Fibroblast of lung (primary cell): ENCODE measurements at regions not wholly inside any gene's neighbourhood (a gene's known extent, or its start where the extent isn't known, plus 50 kb on each side); places are given as distances from the start of the nearest gene placed in this dataset.

ENCODE experiments used
- DNase-seq, 2 donors: peaks; one replicate each; pipeline versions ENCODE4 v3.0.0 to v3.0.0-alpha.2; 2010; ENCODE audit warnings: low read depth in 2 of 2
- H2AFZ ChIP-seq: 2 replicates; pipeline ENCODE4 v1.5.1; 2012; ENCODE audit warnings: low read length, control low read depth, inconsistent platforms
- H3K27ac ChIP-seq: 2 replicates; pipeline ENCODE4 v1.5.1; 2011; ENCODE audit warnings: low read length, control low read depth; ENCODE audit not compliant: insufficient read depth
- H3K27me3 ChIP-seq: 2 replicates; pipeline ENCODE4 v1.5.1; 2011; ENCODE audit warnings: mild to moderate bottlenecking, low read length; ENCODE audit not compliant: control insufficient read depth, insufficient read depth
- H3K36me3 ChIP-seq: 2 replicates; pipeline ENCODE4 v1.5.1; 2011; ENCODE audit warnings: low read length; ENCODE audit not compliant: control insufficient read depth, insufficient read depth
- H3K4me1 ChIP-seq: 2 replicates; pipeline ENCODE4 v1.5.1; 2011; ENCODE audit warnings: low read length; ENCODE audit not compliant: control insufficient read depth, insufficient read depth; ENCODE audit errors: extremely low read depth
- H3K4me2 ChIP-seq: 2 replicates; pipeline ENCODE4 v1.5.1; 2011; ENCODE audit warnings: low read length, control low read depth; ENCODE audit not compliant: insufficient read depth; ENCODE audit errors: extremely low read depth
- H3K4me3 ChIP-seq, 4 experiments: fragments of 200-600 bp in 1 of 4; sonication (generic) in 1 of 4; replicated peaks in 1 of 4; 2 replicates each; pipeline ENCODE4 v1.5.1; 2011 to 2016; ENCODE audit warnings: low read length in 4 of 4, low read depth in 3 of 4, mild to moderate bottlenecking in 3 of 4, control low read depth in 2 of 4, inconsistent platforms in 1 of 4, mixed read lengths in 1 of 4; ENCODE audit not compliant: insufficient read depth in 1 of 4; ENCODE audit errors: control extremely low read depth in 1 of 4
- H3K79me2 ChIP-seq: 2 replicates; pipeline ENCODE4 v1.5.1; 2012; ENCODE audit warnings: mild to moderate bottlenecking, low read length, inconsistent platforms; ENCODE audit not compliant: control insufficient read depth, insufficient read depth
- H3K9ac ChIP-seq: 2 replicates; pipeline ENCODE4 v1.5.1; 2011; ENCODE audit warnings: mild to moderate bottlenecking, low read length, control low read depth; ENCODE audit not compliant: insufficient read depth
- H3K9me3 ChIP-seq: 2 replicates; pipeline ENCODE4 v1.5.1; 2012; ENCODE audit warnings: low read depth, low read length; ENCODE audit not compliant: control insufficient read depth, insufficient read depth
- H4K20me1 ChIP-seq: 2 replicates; pipeline ENCODE4 v1.5.1; 2011; ENCODE audit warnings: low read length; ENCODE audit not compliant: control insufficient read depth, insufficient read depth; ENCODE audit errors: extremely low read depth
- EZH2 ChIP-seq: IDR thresholded peaks from 2 replicates; pipeline ENCODE4 v1.5.1; 2012; ENCODE audit warnings: low read length, control low read depth, mild to moderate bottlenecking; ENCODE audit errors: missing control alignments
- TF ChIP-seq, protein P1 (sequence below), 2 donors: IDR thresholded peaks in 1 of 2; conservative IDR thresholded peaks in 1 of 2; 1 replicate in 1 of 2; 2 replicates in 1 of 2; pipeline ENCODE4 v1.5.1; 2011 to 2012; ENCODE audit warnings: low read length in 2 of 2, control low read depth in 1 of 2, inconsistent platforms in 1 of 2, low read depth in 1 of 2, mild to moderate bottlenecking in 1 of 2

GRCh38 chr4:157806184-157806583 lies 366.6 kb downstream of the GASK1B start:
- Histone ChIP-seq H3K4me1 (no peaks in the 10 kb centered on the region), H3K9me3 (no peaks in the 10 kb centered on the region), H2AFZ (no peak overlapping the region), H3K4me3 (no peak overlapping the region), H3K79me2 (no peaks in the 10 kb centered on the region), H3K27ac (no peak overlapping the region), H3K27me3 (no peaks in the 10 kb centered on the region), H3K4me2 (no peak overlapping the region), H3K9ac (no peak overlapping the region), H4K20me1 (no peaks in the 10 kb centered on the region), H3K36me3 (no peaks in the 10 kb centered on the region)
- TF ChIP-seq, protein P1, sequence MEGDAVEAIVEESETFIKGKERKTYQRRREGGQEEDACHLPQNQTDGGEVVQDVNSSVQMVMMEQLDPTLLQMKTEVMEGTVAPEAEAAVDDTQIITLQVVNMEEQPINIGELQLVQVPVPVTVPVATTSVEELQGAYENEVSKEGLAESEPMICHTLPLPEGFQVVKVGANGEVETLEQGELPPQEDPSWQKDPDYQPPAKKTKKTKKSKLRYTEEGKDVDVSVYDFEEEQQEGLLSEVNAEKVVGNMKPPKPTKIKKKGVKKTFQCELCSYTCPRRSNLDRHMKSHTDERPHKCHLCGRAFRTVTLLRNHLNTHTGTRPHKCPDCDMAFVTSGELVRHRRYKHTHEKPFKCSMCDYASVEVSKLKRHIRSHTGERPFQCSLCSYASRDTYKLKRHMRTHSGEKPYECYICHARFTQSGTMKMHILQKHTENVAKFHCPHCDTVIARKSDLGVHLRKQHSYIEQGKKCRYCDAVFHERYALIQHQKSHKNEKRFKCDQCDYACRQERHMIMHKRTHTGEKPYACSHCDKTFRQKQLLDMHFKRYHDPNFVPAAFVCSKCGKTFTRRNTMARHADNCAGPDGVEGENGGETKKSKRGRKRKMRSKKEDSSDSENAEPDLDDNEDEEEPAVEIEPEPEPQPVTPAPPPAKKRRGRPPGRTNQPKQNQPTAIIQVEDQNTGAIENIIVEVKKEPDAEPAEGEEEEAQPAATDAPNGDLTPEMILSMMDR (conservative IDR thresholded peaks at IDR 0.05 in 1 of 2, IDR thresholded peaks at IDR 0.05 in 1 of 2; ENCODE audit: low read depth in 1 of 2, low read length in 2 of 2) = no peak
- no peak for TF ChIP-seq EZH2
- no peak for DNase-seq

GRCh38 chr4:157804986-157805385 lies 367.8 kb downstream of the GASK1B start:
- H3K27me3 ChIP-seq = no peaks in the 10 kb centered on the region
- peak; percentile 1 to 13 for DNase-seq
- H4K20me1 ChIP-seq = no peaks in the 10 kb centered on the region

GRCh38 chr4:157803845-157804521 lies 368.8 kb downstream of the GASK1B start:
- no peak overlapping the region for H2AFZ ChIP-seq
- no peaks in the 10 kb centered on the region for H3K36me3 ChIP-seq
- H4K20me1 ChIP-seq = no peaks in the 10 kb centered on the region
- no peak overlapping the region for H3K27ac ChIP-seq
- H3K27me3 ChIP-seq = no peaks in the 10 kb centered on the region
- H3K4me1 ChIP-seq = no peaks in the 10 kb centered on the region
- DNase-seq = no peak
- no peak for TF ChIP-seq EZH2
- TF ChIP-seq, protein P1 (conservative IDR thresholded peaks at IDR 0.05 in 1 of 2, IDR thresholded peaks at IDR 0.05 in 1 of 2; ENCODE audit: low read depth in 1 of 2, low read length in 2 of 2) = no peak
- no peaks in the 10 kb centered on the region for H3K9me3 ChIP-seq
- H3K4me3 ChIP-seq = no peak overlapping the region
- H3K4me2 ChIP-seq = no peak overlapping the region
- no peak overlapping the region for H3K9ac ChIP-seq
- no peaks in the 10 kb centered on the region for H3K79me2 ChIP-seq

More at GRCh38 chr4:157804986-157805385, 367.8 kb downstream of the GASK1B start:
- Histone ChIP-seq H3K9me3 (no peaks in the 10 kb centered on the region), H3K4me1 (no peaks in the 10 kb centered on the region), H3K27ac (no peak overlapping the region), H3K36me3 (no peaks in the 10 kb centered on the region), H3K4me2 (no peak overlapping the region), H3K4me3 (no peak overlapping the region), H2AFZ (no peak overlapping the region), H3K9ac (no peak overlapping the region), H3K79me2 (no peaks in the 10 kb centered on the region)
- TF ChIP-seq, protein P1 (conservative IDR thresholded peaks at IDR 0.05 in 1 of 2, IDR thresholded peaks at IDR 0.05 in 1 of 2; ENCODE audit: low read depth in 1 of 2, low read length in 2 of 2) = no peak
- no peak for TF ChIP-seq EZH2
